SHP77 treated with DMSO at 0.1 percent for 48 hours (cell line): ENCODE measurements at regions not wholly inside any gene's neighbourhood (a gene's known extent, or its start where the extent isn't known, plus 50 kb on each side); places are given as distances from the start of the nearest gene placed in this dataset.
"Not testable (repeated sequence)": the region's sequence is repeated elsewhere in the genome, so short reads cannot be mapped to it uniquely, and the experiment has no call there.

Experiments used
- DNase-seq: peaks from one replicate; lab custom pipeline; 2025; lab: John Stamatoyannopoulos, UW

GRCh38 chr12:131634037-131634436 lies 76.9 kb upstream of the SFSWAP start:
- DNase-seq, result no peak

GRCh38 chr12:131635012-131635411 lies 75.9 kb upstream of the SFSWAP start:
- not testable (repeated sequence) for DNase-seq

GRCh38 chr12:131635491-131636122 lies 75.3 kb upstream of the SFSWAP start:
- DNase-seq, result no peak

- DNase-seq, result no peak
Observed at GRCh38 chr12:131636266-131636665, 74.6 kb upstream of the SFSWAP start.

GRCh38 chr12:131636940-131637750 lies 73.7 kb upstream of the SFSWAP start:
- no peak for DNase-seq

GRCh38 chr12:131637986-131638385 lies 72.9 kb upstream of the SFSWAP start:
- no peak for DNase-seq

- DNase-seq, result no peak
Observed at GRCh38 chr12:131639270-131639940, 71.5 kb upstream of the SFSWAP start.

GRCh38 chr12:131640525-131640924 lies 70.4 kb upstream of the SFSWAP start:
- no peak for DNase-seq

GRCh38 chr12:131641315-131641714 lies 69.6 kb upstream of the SFSWAP start:
- DNase-seq, result no peak

- no peak for DNase-seq
Observed at GRCh38 chr12:131642101-131642540, 68.8 kb upstream of the SFSWAP start.

- DNase-seq, result no peak
Observed at GRCh38 chr12:131642771-131643170, 68.1 kb upstream of the SFSWAP start.

- no peak for DNase-seq
Observed at GRCh38 chr12:131643631-131644452, 67.0 kb upstream of the SFSWAP start.

- DNase-seq, result no peak
Observed at GRCh38 chr12:131644481-131644880, 66.4 kb upstream of the SFSWAP start.

- not testable (repeated sequence) for DNase-seq
Observed at GRCh38 chr12:131644917-131645316, 66.0 kb upstream of the SFSWAP start.

GRCh38 chr12:131645557-131645956 lies 65.3 kb upstream of the SFSWAP start:
- DNase-seq, result not testable (repeated sequence)

GRCh38 chr12:131646444-131646843 lies 64.4 kb upstream of the SFSWAP start:
- not testable (repeated sequence) for DNase-seq

- no peak for DNase-seq
Observed at GRCh38 chr12:131647667-131648066, 63.2 kb upstream of the SFSWAP start.

- DNase-seq, result not testable (repeated sequence)
Observed at GRCh38 chr12:131655469-131656174, 55.3 kb upstream of the SFSWAP start.

- not testable (repeated sequence) for DNase-seq
Observed at GRCh38 chr12:131656796-131657195, 54.1 kb upstream of the SFSWAP start.

- not testable (repeated sequence) for DNase-seq
Observed at GRCh38 chr12:131658605-131659004, 52.3 kb upstream of the SFSWAP start.

- DNase-seq, result not testable (repeated sequence)
Observed at GRCh38 chr12:131659484-131659883, 51.4 kb upstream of the SFSWAP start.
